ENCODE measurements at regions not wholly inside any gene's neighbourhood (a gene's known extent, or its start where the extent isn't known, plus 50 kb on each side); places are given as distances from the start of the nearest gene placed in this dataset.

DNA sequence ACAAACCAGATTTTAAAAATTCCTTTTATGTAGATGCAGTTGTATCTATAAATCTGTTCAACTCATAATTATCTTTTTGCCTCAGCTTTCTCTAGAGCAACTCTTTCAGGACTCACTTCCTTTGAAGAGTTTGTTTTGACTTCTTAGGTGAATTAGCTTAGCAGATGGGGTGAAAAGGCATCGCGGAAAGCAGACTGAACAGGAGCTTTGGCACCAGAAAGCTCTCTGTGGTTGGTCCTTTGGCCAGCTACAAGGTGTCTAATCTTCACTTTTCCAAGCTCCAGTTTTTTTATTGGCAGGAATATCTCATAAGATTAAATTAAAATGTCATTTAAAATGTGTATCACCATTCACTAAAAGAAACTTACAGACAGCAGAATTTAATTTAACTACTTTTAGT is 60.6 kb upstream of the KLF12 start:
- DNase-seq (ENCODE audit: low read depth): no peak
- TF ChIP-seq, protein P1, sequence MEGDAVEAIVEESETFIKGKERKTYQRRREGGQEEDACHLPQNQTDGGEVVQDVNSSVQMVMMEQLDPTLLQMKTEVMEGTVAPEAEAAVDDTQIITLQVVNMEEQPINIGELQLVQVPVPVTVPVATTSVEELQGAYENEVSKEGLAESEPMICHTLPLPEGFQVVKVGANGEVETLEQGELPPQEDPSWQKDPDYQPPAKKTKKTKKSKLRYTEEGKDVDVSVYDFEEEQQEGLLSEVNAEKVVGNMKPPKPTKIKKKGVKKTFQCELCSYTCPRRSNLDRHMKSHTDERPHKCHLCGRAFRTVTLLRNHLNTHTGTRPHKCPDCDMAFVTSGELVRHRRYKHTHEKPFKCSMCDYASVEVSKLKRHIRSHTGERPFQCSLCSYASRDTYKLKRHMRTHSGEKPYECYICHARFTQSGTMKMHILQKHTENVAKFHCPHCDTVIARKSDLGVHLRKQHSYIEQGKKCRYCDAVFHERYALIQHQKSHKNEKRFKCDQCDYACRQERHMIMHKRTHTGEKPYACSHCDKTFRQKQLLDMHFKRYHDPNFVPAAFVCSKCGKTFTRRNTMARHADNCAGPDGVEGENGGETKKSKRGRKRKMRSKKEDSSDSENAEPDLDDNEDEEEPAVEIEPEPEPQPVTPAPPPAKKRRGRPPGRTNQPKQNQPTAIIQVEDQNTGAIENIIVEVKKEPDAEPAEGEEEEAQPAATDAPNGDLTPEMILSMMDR (IDR thresholded peaks at IDR 0.05; ENCODE audit: insufficient read depth, low read depth, low read length, missing control alignments): no peak
- H3K4me3 ChIP-seq (ENCODE audit: low read depth, low read length): no peak overlapping the region

DNA sequence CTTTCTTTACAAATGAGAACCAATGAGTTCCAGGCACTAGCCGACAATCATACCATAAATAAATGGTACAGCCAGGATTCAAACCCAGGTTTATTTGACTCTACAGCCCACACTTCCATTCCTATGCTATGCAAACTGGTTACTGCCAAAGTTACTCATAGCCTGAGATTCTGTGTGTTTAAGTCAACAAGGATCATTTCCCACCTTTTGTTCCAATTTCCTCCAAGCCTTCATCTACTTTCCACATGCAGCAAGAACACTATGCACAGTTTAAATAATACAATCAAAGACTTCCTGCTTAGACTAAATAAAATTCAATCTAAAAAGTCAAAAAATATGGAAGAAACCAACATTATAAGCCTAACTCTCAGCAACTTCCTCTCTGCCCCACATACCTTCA is 59.2 kb upstream of the KLF12 start:
- DNase-seq (ENCODE audit: low read depth): no peak
- no peak overlapping the region for H3K4me3 ChIP-seq (ENCODE audit: low read depth, low read length)
- TF ChIP-seq, protein P1 (IDR thresholded peaks at IDR 0.05; ENCODE audit: insufficient read depth, low read depth, low read length, missing control alignments): no peak

DNA sequence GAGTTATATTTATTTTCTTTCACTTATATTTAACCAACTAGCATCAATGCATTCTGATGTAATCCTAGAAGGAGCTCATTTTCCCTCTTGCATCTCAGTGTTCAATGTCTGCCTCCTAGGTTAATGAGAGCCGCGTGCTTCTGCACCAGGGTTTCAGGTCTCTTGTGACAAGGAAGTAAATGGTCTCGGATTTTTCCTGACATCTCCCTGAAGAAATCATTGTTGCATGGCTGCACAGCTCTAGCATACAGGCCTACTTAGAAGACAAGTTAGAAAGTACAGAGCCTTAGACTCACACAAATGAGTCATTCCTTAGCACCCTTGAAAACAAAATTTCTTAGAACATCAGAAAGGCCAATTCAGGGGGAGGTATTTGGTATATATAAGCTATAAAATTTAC is 57.2 kb upstream of the KLF12 start:
- no peak overlapping the region for H3K4me3 ChIP-seq (ENCODE audit: low read depth, low read length)
- TF ChIP-seq, protein P1 (IDR thresholded peaks at IDR 0.05; ENCODE audit: insufficient read depth, low read depth, low read length, missing control alignments): no peak
- DNase-seq (ENCODE audit: low read depth): no peak

DNA sequence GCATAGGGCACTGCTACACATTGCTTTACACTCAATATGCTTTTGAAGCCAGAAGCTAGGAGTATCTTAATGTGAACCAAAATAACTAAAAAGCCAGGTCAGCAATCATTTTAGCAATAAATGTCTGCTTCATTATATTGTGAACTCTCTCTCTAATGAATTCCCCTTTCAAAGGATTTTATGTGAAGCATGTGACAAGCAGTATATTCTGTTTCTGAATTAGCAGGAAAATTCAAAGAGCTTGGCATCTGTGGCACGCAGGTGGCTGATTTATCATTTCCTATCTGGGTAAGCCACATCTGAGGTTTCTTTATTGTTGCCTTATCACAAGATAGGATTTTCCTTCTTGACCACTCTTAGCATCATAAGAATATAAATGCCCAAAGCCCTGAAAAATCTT is 56.8 kb upstream of the KLF12 start:
- H3K4me3 ChIP-seq (ENCODE audit: low read depth, low read length): no peak overlapping the region
- TF ChIP-seq, protein P1 (IDR thresholded peaks at IDR 0.05; ENCODE audit: insufficient read depth, low read depth, low read length, missing control alignments): no peak
- no peak for DNase-seq (ENCODE audit: low read depth)

DNA sequence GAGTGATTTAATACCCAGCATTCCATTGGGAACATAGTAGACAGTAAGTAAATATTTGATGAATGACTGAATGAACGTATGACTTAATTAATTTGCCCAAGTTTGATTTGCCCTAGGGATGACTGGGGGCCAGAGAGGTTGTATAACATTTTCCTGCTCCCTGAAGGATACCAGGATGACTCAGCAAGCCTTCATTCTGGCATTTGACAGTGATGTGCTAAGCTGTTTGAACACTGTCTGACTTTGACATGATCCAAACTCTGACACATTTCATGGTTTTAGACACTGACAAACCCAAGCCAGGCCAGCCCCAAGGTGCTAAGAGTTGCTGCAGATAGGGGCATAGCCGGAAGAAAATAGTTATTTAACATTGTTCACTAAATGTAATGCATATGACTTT is 53.4 kb upstream of the KLF12 start:
- H3K4me3 ChIP-seq (ENCODE audit: low read depth, low read length): no peak overlapping the region
- TF ChIP-seq, protein P1 (IDR thresholded peaks at IDR 0.05; ENCODE audit: insufficient read depth, low read depth, low read length, missing control alignments): no peak
- no peak for DNase-seq (ENCODE audit: low read depth)

DNA sequence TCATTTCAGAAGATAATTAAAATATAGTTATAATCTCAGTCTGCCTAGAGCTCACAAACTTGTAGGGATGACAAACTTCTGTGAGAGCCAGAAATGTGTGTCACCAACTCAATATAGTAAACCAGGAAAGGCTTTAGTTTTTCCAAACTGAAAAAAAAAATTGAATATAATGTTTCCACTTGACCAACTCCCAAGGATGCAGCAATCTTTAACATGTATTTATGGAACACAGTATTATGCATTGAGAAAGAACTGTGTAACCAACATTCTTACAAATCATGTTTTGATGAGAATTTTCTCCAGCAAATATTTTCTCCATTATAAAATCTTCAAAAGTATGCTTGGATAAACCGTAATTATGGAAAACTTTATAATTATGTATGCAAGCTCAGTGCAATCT is 50.1 kb upstream of the KLF12 start:
- no peak overlapping the region for H3K4me3 ChIP-seq (ENCODE audit: low read depth, low read length)

More for the DNA sequence above, 50.1 kb upstream of the KLF12 start:
- no peak for DNase-seq (ENCODE audit: low read depth)
- TF ChIP-seq, protein P1 (IDR thresholded peaks at IDR 0.05; ENCODE audit: insufficient read depth, low read depth, low read length, missing control alignments): no peak
